ENCODE measurements at regions not wholly inside any gene's neighbourhood (a gene's known extent, or its start where the extent isn't known, plus 50 kb on each side); places are given as distances from the start of the nearest gene placed in this dataset.

DNA sequence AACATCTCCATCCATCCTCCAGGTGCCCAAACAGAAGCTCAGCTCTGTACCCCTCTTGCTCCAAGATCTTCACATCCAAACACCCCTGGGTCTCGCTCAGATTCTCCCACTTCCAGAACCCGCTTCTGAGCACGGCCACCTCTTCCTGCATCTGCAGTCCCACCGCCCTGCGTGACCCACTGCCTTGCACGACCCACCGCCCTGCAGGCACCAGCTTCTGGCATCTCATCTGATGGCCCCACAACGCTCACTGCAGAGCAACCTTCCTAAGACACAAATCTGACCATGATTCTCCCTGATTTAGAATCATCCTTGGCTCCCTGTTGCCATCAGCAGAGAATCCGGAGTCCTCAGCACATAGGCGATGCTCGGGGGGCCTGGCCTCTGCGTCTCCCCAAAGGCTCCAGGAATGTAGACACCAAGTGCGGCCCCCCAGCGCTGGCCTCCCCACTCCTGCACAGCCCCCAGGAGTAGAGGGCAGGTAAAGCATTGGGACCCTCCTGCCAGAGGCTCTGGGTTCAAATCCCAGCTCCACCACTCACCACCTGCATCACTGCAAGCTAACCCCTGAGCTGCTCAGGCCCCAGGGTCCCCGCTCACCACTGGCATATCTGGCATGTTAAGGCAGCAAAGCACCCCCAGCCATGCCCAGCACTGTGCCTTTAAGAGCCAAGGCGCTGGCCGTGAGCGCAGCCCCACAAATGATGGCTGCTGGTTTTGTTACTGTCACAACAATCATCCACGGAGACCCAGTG, 459.3 kb downstream of the BRD1 start:
- TF ChIP-seq, protein P1, sequence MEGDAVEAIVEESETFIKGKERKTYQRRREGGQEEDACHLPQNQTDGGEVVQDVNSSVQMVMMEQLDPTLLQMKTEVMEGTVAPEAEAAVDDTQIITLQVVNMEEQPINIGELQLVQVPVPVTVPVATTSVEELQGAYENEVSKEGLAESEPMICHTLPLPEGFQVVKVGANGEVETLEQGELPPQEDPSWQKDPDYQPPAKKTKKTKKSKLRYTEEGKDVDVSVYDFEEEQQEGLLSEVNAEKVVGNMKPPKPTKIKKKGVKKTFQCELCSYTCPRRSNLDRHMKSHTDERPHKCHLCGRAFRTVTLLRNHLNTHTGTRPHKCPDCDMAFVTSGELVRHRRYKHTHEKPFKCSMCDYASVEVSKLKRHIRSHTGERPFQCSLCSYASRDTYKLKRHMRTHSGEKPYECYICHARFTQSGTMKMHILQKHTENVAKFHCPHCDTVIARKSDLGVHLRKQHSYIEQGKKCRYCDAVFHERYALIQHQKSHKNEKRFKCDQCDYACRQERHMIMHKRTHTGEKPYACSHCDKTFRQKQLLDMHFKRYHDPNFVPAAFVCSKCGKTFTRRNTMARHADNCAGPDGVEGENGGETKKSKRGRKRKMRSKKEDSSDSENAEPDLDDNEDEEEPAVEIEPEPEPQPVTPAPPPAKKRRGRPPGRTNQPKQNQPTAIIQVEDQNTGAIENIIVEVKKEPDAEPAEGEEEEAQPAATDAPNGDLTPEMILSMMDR (conservative IDR thresholded peaks at IDR 0.05; ENCODE audit: low read depth, low read length) = no peak
- TF ChIP-seq EZH2phosphoT487 (IDR thresholded peaks at IDR 0.05; ENCODE audit: borderline replicate concordance, low read length) (no peak), EZH2 (IDR thresholded peaks at IDR 0.05; ENCODE audit: low read length, unreplicated experiment) (no peak)

All from PC-3 (cell line).